ENCODE measurements at regions not wholly inside any gene's neighbourhood (a gene's known extent, or its start where the extent isn't known, plus 50 kb on each side); places are given as distances from the start of the nearest gene placed in this dataset.

GRCh38 chr6:40340957-40341356, 246.2 kb downstream of the LRFN2 start:
- DNase-seq, result no peak

DNA sequence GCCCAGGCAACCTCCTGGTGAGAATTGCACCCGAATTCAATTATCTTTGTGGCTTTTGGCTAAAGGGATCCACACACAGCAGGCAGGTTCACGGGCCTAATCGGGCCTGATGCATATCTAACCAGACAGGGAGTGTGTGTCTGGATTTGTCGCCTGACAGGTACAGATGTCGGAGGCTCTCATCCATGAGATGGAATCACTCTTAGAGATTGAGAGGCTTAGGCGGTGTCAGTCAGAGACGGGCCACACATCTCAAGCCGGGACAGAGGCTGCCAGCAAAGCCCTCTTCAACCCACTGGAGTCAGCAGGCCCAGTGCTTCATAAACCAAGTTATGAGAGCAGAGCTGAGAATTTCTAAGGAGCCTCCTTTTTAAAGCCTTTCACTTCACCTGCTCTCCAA, 247.0 kb downstream of the LRFN2 start:
- DNase-seq, result no peak

GRCh38 chr6:40338306-40338705, 248.9 kb downstream of the LRFN2 start:
- no peak for DNase-seq

GRCh38 chr6:40336940-40337760, 250.0 kb downstream of the LRFN2 start:
- no peak for DNase-seq

GRCh38 chr6:40336296-40336695, 250.9 kb downstream of the LRFN2 start:
- DNase-seq, result no peak

- DNase-seq, result no peak
Measured at GRCh38 chr6:40334496-40335270, 252.5 kb downstream of the LRFN2 start.

DNA sequence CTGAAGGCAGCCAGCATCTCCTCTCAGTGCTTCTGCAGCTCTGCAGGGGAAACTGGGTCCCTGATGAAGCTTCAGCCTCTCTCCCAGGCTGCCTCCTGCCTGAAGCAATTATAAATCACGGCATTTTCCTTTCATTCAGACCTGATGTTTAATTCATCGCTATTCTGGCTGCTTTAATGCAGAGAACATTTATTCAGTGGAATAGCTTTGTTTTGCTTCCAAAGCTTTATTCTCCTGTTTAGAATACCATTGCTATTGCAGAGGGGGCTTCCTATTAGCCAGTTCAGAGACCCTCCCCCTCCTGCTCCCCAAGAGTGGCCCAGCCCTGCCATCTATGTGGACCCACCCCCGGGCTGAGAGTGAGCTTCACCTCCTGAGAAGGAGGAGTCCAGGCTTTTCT, 255.6 kb downstream of the LRFN2 start:
- no peak for DNase-seq

GRCh38 chr6:40330301-40330721, 256.9 kb downstream of the LRFN2 start:
- no peak for DNase-seq

GRCh38 chr6:40328986-40329545, 258.1 kb downstream of the LRFN2 start:
- no peak for DNase-seq

DNA sequence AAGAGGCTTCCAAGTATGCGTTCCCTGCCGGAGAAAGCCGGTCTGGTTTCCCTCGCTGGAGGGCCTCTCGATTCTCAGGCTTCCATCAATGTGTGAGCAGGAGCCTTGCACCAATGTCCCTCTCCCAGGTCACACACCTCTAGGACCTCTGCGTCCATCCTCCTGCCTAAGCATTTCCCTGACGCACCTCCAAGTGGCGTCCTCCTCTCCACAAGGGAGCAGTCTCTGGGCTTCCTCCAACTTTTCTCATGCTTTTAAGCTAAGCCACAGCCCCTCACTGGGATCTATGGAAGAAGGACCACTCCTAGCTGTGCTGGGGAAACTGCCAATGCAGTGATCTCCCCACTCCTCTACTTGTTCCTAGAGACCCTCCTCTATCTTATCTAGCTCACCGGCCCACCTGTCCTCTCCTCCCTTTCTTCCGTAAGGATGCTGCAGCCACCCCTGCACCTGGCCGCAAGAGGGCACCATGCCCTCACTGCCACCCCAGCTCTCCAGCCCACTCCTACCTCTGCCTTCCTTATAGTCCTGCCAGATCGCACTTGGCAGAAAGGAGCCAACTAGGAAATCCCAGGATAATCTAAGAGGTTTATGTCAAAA, 258.7 kb downstream of the LRFN2 start:
- DNase-seq, result no peak

DNA sequence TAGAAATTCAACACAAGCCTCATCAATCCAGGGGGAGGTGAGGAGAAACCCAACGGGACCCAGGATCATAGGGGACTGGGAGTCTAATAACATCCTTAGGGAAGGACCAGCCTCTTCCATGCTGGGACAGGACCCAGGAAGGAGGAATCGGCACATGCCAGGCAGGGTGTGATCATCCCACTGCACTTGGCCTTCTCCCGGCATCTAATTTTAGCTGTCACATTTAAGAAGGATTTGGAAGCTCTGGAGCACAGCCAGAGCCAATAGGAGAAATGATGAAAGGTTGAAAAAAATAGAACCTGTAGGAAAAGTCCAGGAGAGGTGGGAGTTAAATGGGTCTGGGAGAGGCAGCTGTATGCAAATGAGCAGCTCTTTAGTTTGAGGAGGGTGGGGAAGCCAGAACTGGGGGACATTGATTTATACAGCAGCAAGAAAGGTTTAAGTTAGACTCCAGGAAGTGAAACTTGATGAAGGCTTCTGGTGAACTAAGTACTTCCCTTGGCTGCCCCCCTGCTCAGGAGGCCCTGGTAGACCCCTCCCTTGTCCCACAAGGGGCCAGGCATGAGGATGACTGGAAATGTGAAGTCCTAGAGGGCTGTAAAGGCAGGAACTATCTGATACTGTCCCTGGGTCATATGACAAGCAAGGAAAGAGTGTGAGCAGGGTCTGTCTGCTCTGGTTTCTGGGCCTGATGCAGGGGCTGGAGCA, 260.3 kb downstream of the LRFN2 start:
- no peak for DNase-seq

GRCh38 chr6:40325791-40326190, 261.4 kb downstream of the LRFN2 start:
- no peak for DNase-seq

- DNase-seq, result no peak
Measured at GRCh38 chr6:40325041-40325440, 262.1 kb downstream of the LRFN2 start.

GRCh38 chr6:40323881-40324634, 263.1 kb downstream of the LRFN2 start:
- DNase-seq, result no peak

DNA sequence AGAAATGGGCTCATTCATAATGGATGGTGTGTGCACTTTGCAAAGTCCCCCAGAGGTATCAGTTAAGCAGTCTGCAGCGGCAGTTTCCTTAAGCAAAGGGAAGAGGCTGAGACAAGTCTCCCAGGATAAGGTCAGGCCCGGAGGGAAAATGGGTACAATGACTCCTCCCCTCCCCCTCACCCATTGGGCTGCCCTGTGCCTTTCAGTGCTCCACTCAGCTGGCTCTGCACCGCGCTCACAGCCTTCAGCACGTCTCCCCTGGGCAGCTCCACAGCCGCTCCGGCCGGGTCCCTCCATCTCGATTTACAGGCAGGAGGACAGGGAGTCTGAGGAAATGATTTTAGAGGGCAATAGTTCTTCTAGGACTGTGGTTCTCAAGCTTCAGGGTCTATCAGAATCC, 264.8 kb downstream of the LRFN2 start:
- DNase-seq, result no peak

GRCh38 chr6:40321616-40322015, 265.5 kb downstream of the LRFN2 start:
- DNase-seq, result no peak

DNA sequence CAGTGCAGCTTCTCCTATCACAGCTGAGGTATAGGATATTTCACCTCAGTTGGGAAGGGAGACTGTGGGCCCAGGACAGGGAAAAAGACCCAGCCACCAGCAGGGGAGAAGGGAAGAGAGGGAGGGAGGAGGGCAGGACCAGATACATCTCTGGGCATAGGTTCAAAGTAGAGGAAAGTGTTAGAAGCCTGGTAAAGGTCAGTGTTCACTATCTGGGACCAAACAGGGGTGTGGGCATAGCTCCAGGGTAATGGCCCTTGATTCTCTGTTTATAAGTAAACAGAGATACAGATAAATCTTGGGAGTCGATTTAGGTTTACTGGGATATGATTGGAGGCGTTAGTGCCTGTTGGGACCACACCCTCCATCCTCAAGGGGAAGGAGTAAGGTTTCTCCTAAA, 266.2 kb downstream of the LRFN2 start:
- DNase-seq, result no peak

DNA sequence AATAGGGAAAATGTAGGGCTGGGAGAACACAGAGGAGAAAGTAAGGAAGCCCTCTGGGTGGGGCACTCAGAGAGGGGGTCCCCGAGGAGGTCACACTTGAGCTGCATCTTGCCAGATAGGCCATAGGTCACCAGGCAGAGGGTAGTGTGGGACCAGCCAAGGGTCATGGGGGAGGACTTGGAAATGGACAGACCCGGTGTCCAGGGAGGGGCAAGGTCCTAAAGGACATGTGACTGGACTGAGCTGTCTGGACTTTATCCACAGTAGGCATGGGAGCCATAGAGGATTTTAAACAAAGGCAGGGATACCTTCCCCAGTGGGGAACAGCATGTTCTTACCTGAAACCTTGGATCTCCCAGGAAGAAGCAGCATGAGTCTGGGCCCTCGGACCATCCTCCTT, 266.7 kb downstream of the LRFN2 start:
- no peak for DNase-seq

DNA sequence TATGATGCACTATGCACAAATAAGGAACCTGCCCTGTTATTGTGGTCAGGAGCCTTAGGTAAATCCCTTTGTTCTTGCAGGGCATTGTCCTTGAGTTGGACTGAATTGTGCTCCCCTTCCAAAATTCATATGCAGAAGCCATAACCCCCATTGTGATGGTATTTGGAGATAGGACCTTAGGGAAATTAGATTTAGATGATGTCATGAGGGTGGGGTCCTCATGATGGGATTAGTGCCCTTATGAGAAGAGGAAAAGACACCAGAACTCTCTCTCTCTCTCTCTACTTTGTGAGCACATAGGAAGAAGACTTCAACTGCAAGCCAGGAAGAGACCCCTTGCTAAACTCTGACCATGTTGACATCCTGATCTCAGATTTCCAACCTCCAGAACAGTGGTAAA, 268.0 kb downstream of the LRFN2 start:
- no peak for DNase-seq

- DNase-seq, result no peak
Measured at GRCh38 chr6:40315060-40315459, 272.1 kb downstream of the LRFN2 start.

DNA sequence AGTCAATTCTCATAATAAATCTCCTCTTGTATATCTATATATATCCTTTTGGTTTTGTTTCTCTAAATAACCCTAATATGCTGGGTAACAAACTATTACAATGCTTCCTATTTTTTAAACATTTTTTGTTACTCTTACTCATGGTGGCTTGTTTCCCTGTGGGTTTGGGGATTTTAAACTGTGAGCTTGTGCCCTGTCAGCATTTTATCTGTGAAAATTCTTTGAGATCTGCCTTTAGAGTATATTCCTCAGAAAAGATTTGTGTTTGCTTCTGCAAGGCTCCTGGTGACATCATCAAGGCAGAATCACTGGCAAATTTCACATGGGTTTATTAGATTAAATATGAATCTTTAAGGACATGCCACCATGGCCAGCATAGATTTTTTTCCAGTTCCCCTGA, 273.6 kb downstream of the LRFN2 start:
- no peak for DNase-seq
